Stomach (tissue), 8 donors: ENCODE measurements at regions not wholly inside any gene's neighbourhood (a gene's known extent, or its start where the extent isn't known, plus 50 kb on each side); places are given as distances from the start of the nearest gene placed in this dataset.

ENCODE experiments used
- DNase-seq, 2 donors: peaks; one replicate each; pipeline versions ENCODE4 v3.0.0 to v3.0.0-alpha.2; 2013 to 2019
- H3K27ac ChIP-seq, 5 donors: fragments of 200-600 bp in 4 of 5; sonication (generic) in 4 of 5; one replicate each; pipeline ENCODE4 v1.5.1; 2013 to 2019; ENCODE audit warnings: mild to moderate bottlenecking in 1 of 5, moderate library complexity in 1 of 5
- H3K27me3 ChIP-seq, 3 donors: fragments of 200-600 bp; sonication (generic); one replicate each; pipeline ENCODE4 v1.5.1; 2017 to 2019; ENCODE audit warnings: mixed run types in 1 of 3
- H3K36me3 ChIP-seq, 4 donors: fragments of 200-600 bp; sonication (generic); 1 replicate in 3 of 4; 2 replicates in 1 of 4; pipeline ENCODE4 v1.5.1; 2016 to 2019
- H3K4me1 ChIP-seq, 4 donors: fragments of 200-600 bp; sonication (generic); one replicate each; pipeline ENCODE4 v1.5.1; 2016 to 2019
- H3K4me3 ChIP-seq, 4 donors: fragments of 200-600 bp; sonication (generic) in 3 of 4; one replicate each; pipeline ENCODE4 v1.5.1; 2016 to 2019; ENCODE audit warnings: mild to moderate bottlenecking in 1 of 4
- H3K9me3 ChIP-seq, 4 donors: fragments of 200-600 bp; sonication (generic); one replicate each; pipeline ENCODE4 v1.5.1; 2016 to 2019
- EP300 ChIP-seq: sonication (generic); formaldehyde crosslinking; IDR thresholded peaks from one replicate; pipeline ENCODE4 v1.6.1; 2017; ENCODE audit warnings: antibody characterized with exemption
- POLR2A ChIP-seq, 4 donors: fragments of 450-650 bp; IDR thresholded peaks; one replicate each; pipeline ENCODE4 v1.6.1; 2016; ENCODE audit warnings: antibody characterized with exemption in 4 of 4, control low read depth in 2 of 4, mild to moderate bottlenecking in 1 of 4, moderate library complexity in 1 of 4
- POLR2AphosphoS5 ChIP-seq, 3 donors: sonication (generic); formaldehyde crosslinking; IDR thresholded peaks; one replicate each; pipeline ENCODE4 v1.6.1; 2016; ENCODE audit warnings: antibody characterized with exemption in 3 of 3
- WGBS, 5 donors: extraction: QIAGEN DNeasy Blood & Tissue Kit in 3 of 5; methylation state at CpG; one replicate each; pipeline versions ENCODE4 v1.1.5 to v1.1.7; 2013 to 2018; 5-methylcytosine and 5-hydroxymethylcytosine counted together
- intact Hi-C: fragments of 100-400 bp; cut with DNase I; formaldehyde crosslinking; loops from one replicate; pipeline ENCODE4 v1.15.1; 2023; ENCODE audit warnings: low total_unique reads
- TF ChIP-seq, protein P1 (sequence below), 7 experiments: fragments of 450-650 bp in 4 of 7; fragments of 200-600 bp in 3 of 7; sonication (generic) in 3 of 7; IDR thresholded peaks; one replicate each; pipeline ENCODE4 v1.5.1; 2016 to 2019; ENCODE audit warnings: antibody characterized with exemption in 7 of 7, control low read depth in 2 of 7, mild to moderate bottlenecking in 1 of 7
- donor health status: healthy with polysubstance abuse.
- donor health status: Bipolar disorder and iron deficiency.
- donor health status: healthy.

GRCh38 chr5:98085593-98085992 lies 687.9 kb upstream of the RGMB start:
- Histone ChIP-seq H3K4me3 (no peak overlapping the region), H3K27me3 (no peaks in the 10 kb centered on the region), H3K36me3 (no peaks in the 10 kb centered on the region), H3K27ac (no peak overlapping the region), H3K4me1 (no peaks in the 10 kb centered on the region), H3K9me3 (no peaks in the 10 kb centered on the region)
- intact Hi-C loops, result no loop called here
- no peak for DNase-seq
- WGBS, 5 donors, result 97 to 99% (median 97%) methylated on average over 4 of the region's 4 CpGs
- no peak for TF ChIP-seq POLR2AphosphoS5 (IDR thresholded peaks at IDR 0.05)
- TF ChIP-seq, protein P1, sequence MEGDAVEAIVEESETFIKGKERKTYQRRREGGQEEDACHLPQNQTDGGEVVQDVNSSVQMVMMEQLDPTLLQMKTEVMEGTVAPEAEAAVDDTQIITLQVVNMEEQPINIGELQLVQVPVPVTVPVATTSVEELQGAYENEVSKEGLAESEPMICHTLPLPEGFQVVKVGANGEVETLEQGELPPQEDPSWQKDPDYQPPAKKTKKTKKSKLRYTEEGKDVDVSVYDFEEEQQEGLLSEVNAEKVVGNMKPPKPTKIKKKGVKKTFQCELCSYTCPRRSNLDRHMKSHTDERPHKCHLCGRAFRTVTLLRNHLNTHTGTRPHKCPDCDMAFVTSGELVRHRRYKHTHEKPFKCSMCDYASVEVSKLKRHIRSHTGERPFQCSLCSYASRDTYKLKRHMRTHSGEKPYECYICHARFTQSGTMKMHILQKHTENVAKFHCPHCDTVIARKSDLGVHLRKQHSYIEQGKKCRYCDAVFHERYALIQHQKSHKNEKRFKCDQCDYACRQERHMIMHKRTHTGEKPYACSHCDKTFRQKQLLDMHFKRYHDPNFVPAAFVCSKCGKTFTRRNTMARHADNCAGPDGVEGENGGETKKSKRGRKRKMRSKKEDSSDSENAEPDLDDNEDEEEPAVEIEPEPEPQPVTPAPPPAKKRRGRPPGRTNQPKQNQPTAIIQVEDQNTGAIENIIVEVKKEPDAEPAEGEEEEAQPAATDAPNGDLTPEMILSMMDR (IDR thresholded peaks at IDR 0.05), result no peak
- no peak for TF ChIP-seq EP300
- no peak for TF ChIP-seq POLR2A (IDR thresholded peaks at IDR 0.05)

DNA sequence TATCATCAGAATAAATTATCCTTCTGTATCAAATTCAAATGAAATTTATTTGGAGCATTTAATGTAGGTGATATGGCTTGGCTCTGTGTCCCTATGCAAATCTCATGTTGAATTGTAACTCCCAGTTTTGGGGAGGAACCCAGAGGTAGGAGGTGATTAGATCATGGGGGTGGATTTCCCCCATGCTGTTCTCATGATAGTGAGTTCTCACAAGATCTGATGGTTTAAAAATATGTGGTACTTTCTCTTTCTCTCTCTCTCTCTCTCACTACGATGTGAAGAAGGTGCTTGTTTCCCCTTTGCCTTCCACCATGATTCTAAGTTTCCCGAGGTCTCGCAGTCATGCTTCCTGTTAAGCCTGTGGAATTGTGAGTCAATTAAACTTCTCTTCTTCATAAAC lies 678.4 kb upstream of the RGMB start:
- H3K36me3 ChIP-seq, result no peaks in the 10 kb centered on the region
- 55 to 88% (median 75%) methylated on average over 3 of the region's 3 CpGs for WGBS, 5 donors
- H3K27me3 ChIP-seq, result no peaks in the 10 kb centered on the region
- TF ChIP-seq, protein P1 (IDR thresholded peaks at IDR 0.05), result no peak
- no peak for TF ChIP-seq POLR2A (IDR thresholded peaks at IDR 0.05)
- no peak for TF ChIP-seq EP300
- TF ChIP-seq POLR2AphosphoS5 (IDR thresholded peaks at IDR 0.05), result no peak
- H3K9me3 ChIP-seq, result no peaks in the 10 kb centered on the region
- intact Hi-C loops, result no loop called here
- no peak overlapping the region for H3K4me3 ChIP-seq
- no peak for DNase-seq
- H3K4me1 ChIP-seq, result no peaks in the 10 kb centered on the region
- H3K27ac ChIP-seq, result no peak overlapping the region

DNA sequence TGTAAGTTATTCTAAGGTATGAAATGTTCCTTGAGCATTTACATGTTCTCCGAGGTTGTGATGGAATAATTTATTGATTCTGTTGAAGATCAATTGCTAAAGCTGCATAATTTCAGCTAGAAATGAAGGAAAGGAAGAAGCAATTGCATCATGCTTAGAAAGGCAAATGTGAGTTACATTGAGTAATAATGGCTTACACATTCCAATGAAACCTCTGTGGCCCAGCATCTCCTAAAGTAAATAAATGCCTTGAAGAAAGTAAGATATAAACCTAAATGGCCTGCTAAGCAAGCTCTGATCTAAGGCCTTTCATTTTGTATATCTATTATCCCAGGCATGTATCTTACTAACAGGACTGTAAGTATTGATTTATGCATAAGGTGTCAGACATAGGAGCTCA lies 677.3 kb upstream of the RGMB start:
- WGBS, 5 donors, result 34 to 56% (median 45%) methylated on average over 1 of the region's 1 CpG
- intact Hi-C loops, result no loop called here

GRCh38 chr5:98099448-98100105 lies 673.9 kb upstream of the RGMB start:
- TF ChIP-seq EP300, result no peak
- TF ChIP-seq POLR2A (IDR thresholded peaks at IDR 0.05), result no peak
- TF ChIP-seq, protein P1 (IDR thresholded peaks at IDR 0.05), result no peak
- TF ChIP-seq POLR2AphosphoS5 (IDR thresholded peaks at IDR 0.05), result no peak
- Histone ChIP-seq H3K27me3 (no peaks in the 10 kb centered on the region), H3K9me3 (no peaks in the 10 kb centered on the region), H3K36me3 (no peaks in the 10 kb centered on the region), H3K4me3 (no peak overlapping the region), H3K27ac (no peak overlapping the region), H3K4me1 (no peaks in the 10 kb centered on the region)
- 27 to 44% (median 40%) methylated on average over 3 of the region's 3 CpGs for WGBS, 5 donors
- intact Hi-C loops, result no loop called here
- DNase-seq, result no peak

More for the DNA sequence above, 677.3 kb upstream of the RGMB start:
- Histone ChIP-seq H3K27me3 (no peaks in the 10 kb centered on the region), H3K4me3 (no peak overlapping the region), H3K9me3 (no peaks in the 10 kb centered on the region), H3K27ac (no peak overlapping the region), H3K36me3 (no peaks in the 10 kb centered on the region), H3K4me1 (no peaks in the 10 kb centered on the region)
- TF ChIP-seq POLR2AphosphoS5 (IDR thresholded peaks at IDR 0.05), result no peak
- no peak for TF ChIP-seq EP300
- TF ChIP-seq POLR2A (IDR thresholded peaks at IDR 0.05), result no peak
- TF ChIP-seq, protein P1 (IDR thresholded peaks at IDR 0.05), result no peak
- no peak for DNase-seq
